ENCODE measurements at regions not wholly inside any gene's neighbourhood (a gene's known extent, or its start where the extent isn't known, plus 50 kb on each side); places are given as distances from the start of the nearest gene placed in this dataset.

DNA sequence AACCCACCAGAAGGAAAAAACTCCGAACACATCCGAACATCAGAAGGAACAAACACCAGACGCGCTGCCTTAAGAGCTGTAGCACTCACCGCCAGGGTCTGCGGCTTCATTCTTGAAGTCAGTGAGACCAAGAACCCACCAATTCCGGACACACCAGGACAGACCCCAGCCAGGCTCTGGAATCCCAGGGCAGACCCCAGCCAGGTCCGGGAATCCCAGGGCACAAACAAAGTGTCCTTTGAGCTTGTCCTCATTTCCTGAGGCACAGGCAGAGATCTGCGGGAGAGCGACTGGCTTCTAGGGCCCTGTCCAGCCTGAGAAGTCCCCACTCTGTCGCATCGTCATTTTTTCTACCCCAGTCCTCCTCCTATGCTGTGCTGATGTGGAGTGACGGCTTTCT is 461.1 kb downstream of the ACTL7B start:
- TF ChIP-seq, protein P1, sequence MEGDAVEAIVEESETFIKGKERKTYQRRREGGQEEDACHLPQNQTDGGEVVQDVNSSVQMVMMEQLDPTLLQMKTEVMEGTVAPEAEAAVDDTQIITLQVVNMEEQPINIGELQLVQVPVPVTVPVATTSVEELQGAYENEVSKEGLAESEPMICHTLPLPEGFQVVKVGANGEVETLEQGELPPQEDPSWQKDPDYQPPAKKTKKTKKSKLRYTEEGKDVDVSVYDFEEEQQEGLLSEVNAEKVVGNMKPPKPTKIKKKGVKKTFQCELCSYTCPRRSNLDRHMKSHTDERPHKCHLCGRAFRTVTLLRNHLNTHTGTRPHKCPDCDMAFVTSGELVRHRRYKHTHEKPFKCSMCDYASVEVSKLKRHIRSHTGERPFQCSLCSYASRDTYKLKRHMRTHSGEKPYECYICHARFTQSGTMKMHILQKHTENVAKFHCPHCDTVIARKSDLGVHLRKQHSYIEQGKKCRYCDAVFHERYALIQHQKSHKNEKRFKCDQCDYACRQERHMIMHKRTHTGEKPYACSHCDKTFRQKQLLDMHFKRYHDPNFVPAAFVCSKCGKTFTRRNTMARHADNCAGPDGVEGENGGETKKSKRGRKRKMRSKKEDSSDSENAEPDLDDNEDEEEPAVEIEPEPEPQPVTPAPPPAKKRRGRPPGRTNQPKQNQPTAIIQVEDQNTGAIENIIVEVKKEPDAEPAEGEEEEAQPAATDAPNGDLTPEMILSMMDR (conservative IDR thresholded peaks at IDR 0.05 in 1 of 2, IDR thresholded peaks at IDR 0.05 in 1 of 2; ENCODE audit: extremely low read depth in 1 of 2, insufficient read depth in 1 of 2, low read depth in 1 of 2, low read length in 2 of 2), result no peak
- no peak for TF ChIP-seq EZH2 (IDR thresholded peaks at IDR 0.05; ENCODE audit: borderline replicate concordance, low read length)
